Stimulated activated CD4-positive, alpha-beta T cell treated with anti-CD3 and anti-CD28 coated beads, Interleukin-2, amount 100 ng/mL, for 4 hours (primary cell): ENCODE measurements at regions not wholly inside any gene's neighbourhood (a gene's known extent, or its start where the extent isn't known, plus 50 kb on each side); places are given as distances from the start of the nearest gene placed in this dataset.

ENCODE experiments used
- DNase-seq: peaks from one replicate; pipeline ENCODE4 v3.0.0-alpha.2; 2020; ENCODE audit warnings: low read depth

DNA sequence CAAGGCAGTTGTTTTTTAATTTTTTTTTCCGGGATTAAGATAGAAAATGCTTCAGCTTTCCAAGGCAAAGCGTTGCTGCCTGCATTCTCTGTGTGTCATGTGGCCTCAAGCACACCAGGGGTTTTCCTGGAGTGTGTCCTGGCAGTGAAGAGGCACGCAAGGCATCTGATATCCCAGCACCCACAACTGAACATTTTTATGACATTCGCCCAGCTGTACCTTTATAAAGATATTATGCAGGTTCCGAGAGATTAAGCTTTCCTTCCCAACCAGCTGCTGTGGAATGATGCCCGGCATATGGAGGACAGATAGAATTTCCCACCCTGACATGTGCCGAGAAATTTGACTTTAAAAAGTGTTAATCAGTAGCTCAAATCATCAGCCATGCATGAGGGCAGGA is 205.6 kb downstream of the GADD45G start:
- DNase-seq = no peak

DNA sequence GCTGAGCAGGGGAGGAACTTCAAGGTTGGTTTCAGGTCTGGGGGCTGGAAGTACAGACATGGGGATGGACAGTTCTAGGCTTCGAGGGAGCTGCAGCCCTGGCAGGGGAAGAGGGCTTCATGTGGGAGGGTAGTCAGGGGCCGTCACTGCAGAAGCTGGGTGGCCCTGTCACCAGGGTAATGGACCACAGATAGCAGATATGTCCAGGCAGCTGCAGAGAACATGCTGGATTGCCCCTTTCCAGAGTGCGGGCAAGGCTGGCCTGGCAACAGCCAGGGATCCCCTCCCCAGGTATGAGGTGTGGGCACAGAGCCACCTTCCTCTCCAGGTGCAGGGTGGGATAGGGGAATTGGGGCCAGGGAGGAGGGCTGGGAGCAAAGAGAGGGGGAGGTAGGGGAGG is 206.5 kb downstream of the GADD45G start:
- DNase-seq = no peak

DNA sequence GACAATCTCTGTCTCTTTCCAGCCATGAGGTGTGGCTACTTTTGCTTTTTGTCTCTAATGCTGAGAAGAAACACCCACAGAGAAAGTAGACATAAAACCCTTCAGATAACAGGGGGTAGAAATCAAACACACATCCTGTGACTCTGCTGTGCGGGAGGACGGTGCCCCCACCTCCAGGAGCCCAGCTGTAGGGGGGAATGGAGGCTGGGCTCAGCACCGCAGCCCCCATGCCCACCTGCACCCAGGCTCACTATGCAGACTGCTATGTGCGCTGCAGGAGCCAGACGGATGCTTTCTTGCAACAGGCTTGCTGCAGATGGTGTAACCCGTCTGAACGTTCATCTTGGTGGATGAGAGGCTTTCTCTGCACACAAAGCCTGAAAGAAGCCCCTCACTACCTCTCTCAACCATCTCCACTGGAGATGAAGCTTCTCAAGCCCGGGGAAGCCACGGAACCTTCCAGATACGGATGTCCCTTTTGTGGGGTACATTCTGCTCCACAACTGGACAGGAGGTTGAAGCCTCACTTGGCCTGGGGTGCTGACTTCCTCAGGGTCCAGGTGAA is 207.2 kb downstream of the GADD45G start:
- DNase-seq = no peak

DNA sequence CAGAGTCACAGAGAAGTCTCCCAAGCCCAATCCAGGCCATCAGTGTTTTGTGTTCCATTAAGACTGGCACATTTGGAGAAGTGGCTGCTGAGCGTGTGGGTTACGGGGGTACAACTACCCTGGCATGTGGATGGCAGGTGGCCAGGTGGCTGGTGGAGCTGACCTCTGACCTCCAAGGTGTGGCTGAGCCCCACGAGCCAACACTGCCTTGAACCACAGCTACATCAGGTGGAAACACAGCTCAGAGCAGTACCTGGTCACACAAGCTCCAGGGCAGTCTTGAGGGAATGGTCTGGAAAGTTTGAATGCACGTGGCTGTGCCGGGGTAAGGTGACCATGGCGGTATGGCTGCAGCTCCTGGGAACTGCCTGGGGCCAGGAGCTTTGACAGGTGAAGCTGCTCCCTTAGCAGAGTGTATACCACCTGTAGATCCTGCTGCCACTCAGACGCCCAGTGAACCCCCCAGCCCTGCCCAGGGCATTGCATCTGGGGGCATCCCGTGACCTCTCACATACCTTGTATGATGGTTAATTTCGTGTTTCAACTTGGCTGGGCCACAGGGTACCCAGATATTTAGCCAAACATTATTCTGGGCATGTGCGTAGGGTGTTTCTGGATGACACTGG is 207.9 kb downstream of the GADD45G start:
- DNase-seq = no peak

DNA sequence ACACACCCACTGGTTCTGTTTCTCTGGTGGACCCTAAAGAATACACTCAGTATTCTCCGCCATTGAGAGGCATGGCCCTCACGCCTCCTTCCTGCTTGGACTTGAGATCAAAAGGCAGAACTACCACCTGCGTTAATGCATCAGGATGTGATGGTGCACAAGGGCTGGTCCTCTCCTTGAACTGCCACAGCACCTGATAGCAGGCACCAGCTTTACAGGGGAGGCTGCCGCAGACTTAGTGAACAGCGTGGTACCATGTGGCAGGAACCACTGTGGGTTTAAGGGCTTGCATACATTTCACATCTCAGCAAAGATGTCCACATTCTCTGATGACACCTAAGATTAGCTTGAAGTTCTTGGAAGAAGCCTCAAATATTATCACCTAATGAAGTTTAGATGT is 208.7 kb downstream of the GADD45G start:
- DNase-seq = no peak

DNA sequence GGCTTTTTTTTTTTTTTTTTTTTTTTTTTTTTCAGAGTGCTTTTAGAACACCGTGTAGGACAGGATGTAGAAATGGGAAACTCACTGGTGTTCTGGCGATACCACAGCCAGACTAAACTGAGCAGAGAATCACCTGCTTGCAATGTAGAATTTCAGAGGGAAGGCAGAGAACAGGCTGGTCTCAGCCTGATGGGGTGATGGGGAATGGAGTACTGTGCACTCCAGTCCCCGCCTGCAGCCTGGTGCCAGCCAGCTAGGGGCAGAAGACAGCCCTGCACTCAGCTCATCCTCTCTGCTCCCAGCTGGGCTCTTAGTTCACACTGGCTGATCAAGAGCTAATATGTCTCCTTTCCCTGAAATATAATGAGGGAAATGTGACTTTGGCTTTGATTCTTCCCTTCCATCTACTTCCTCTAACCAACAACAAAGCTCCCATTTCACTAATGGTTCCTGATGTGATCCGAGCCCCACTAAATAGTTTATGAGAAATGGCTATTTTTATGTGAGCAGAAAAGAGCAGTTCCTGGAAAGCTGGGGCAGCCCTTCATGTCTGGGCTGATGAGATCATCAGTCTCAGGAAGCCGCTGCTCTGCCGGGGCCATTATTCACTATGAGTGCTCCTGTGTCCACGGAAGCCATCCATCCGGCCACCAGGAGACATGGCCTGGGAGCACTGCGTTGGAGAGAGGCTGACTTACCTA is 209.7 kb downstream of the GADD45G start:
- DNase-seq = no peak

DNA sequence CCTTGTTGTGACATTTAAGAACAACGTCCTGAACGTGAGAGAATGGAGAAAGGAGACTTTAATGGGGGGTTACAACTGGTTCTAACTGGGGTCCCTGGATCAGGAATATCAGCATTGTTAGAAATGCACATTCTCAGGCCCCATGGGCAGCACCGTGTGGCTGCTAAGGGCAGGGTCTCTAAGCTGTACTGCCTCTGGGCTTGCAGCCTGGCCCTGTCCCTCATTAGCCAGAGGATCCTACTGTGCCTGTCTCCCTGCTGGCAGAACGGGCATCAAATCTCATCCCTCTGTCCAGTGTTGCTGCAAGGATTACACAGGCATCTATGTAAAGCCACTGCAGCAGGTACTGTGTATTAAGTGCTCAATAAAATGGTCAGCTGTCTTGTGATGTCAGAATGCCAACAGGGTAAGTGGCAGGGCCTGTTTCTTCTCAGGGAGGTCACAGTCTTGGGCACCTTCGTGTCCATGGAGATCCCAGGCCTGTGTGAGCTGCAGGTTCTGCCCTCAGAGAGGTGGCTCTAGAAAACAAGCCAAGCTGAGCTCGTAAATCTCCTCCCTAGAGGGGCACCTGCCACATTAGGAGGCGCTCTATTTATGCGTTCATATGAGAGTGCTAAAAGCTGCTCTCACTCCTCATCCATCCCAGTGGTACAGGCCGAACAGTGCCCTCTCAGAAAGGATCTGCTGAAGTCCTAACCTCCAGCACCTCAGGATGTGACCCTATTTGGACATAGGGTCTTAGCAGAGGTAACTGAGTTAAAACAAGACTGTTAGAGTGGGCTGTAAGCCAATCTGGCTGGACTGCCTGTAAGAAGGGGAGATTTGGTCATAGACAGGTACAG is 210.5 kb downstream of the GADD45G start:
- DNase-seq = no peak

DNA sequence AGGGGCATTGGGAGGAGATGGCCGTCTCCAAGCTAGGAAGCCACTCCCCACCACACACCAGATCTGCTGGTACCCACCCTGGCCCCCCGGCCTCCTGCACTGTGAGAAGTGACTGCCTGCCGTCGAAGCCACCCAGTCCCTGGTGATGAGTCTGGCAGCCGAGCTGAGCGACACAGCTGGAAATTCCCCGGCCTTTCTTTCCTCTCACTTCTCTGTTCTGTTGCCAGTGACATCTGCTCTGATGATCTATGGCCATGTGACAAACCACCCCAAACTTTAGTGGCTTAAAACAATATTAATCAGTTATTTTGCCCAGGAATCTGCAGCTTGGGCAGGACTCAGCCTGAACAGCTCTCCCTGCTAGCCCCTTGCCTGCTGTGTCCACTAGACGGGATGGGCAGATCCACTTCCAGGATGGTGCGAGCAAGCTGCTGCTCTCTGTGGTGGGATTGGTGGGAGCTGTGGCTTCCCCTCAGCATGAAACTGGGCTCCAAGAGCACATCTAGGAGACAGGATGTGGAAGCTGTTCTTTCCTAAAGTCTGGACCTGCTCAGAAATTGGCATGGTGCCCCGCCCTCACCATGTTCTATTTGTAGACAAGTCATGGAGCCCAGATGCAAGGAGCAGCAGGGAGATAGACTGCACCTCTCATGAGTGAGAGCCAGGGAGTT is 211.2 kb downstream of the GADD45G start:
- no peak for DNase-seq

DNA sequence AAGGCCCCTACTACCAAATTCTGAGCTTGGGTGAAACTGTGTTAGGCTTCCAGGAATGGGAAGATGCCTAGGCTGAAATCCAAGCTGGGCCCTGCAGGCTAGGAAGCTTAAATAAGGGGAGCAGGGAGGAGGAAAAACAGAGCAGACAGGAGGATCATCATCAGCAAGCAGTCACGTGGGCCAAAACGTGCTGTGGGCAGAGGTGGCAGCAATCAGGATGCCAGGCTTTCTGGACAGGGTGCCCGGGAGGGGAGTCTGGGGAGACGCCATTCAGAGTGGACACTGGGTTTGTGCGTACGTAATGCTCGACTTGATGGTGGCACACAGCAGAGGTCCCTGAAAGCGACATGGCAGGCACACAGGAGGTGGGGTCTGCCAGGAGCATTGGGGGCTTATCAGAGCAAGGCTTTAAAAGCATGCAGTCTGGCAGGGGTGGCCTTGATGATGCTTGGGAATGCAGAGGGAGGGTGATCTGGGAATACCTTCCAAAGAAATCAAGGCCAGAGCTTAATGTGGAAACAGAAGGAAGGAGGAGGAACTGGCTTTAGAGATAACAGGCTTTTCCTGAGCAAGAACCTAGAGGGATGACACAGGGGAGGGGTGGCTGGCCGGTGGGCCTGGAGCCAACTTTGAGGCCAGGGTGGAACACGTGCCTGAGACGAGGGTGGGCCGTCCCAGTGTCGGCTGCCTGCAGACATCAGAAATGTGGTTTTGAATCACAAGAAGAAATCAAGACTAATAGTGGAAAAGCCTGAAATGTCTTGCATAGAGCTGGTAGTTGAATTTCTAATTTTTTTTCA is 212.5 kb downstream of the GADD45G start:
- DNase-seq = no peak

DNA sequence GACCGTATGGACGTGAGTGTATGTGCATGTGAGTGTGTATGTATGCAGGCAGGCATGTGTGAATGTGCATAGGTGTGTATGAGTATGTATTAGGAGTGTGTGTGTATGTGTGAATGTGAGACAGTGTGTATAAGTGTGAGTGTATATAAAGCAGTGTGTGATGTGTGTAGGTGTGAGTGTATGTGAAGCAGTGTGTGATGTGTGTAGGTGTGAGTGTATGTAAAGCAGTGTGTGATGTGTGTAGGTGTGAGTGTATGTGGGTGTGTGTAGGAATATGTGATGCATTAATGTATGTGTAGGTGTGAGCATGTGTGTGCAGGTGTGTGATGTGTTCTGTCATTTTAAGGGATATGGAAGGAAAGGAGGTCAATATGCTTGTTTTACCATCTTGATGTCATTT is 215.5 kb downstream of the GADD45G start:
- no peak for DNase-seq

DNA sequence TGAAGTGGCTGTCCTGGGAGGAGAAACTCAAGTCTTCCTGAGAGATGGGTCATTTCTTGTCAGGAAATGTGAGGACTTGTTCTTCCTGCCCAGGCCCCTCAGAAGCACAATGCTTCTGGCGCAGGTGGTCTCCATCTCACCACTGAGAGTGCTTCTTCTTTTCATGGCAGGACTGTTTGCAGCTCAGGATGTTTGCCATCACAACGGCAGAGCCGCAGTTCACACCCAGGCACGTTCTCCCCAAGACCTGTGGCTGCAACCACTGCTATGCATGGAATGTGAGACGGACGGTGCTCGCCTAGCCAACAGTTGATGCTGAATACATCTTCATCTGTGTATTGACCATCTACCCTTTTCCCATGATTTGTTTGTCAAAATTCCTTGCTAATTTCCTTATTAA is 216.3 kb downstream of the GADD45G start:
- no peak for DNase-seq

DNA sequence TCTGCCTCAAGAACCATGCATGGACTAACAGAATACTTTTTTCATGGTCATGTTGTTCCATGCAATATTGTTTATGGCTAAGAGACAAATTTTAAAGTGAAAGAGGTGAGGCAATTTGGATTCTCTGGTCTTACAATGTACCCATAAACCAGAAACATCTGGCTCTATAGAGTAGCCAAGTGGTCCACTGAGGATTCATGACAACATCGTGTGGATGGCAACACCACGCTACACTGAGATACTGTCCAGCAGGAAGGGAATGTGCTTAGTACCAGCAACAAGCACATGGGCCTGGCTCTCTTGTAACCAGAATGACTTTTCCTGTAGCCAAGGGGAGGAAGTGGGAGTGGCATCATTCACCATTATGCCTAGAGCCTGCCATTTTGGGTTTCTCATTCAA is 218.2 kb downstream of the GADD45G start:
- no peak for DNase-seq

DNA sequence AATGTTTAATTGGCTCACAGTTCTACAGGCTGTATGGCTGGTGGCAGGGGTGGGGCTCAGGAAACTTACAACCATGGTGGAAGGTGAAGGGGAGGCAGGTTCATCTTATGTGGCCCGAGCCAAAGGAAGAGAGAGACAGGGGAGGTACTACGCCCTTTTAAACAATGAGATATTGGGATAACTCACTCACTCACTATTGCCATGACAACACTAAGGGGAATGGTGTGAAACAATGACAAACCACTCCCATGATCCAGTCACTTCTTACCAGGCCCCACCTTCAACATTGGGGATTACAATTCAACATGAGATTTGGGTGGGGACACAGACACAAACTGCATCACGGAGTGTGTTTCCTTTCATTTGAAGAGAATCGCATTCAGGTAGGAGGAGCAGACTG is 220.9 kb downstream of the GADD45G start:
- no peak for DNase-seq

DNA sequence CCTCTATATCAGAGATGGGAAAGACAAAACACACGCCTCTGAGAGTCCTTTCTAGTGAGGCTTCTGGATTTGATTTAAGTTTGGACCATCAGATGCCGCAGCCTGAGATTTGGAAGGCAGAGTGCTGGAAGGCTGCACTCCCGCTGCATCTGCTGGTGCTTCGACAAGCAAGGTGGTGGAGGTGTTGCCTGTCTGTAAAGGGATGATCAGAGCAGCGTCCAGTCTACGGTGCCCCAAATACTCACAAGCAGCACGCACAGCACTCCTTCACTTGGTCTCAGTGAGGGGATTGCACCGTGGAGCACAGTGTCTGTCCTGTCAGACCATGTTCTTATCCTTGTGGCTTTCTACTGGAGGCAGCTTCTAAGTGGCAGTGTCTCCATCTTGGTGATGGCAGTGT is 221.4 kb downstream of the GADD45G start:
- DNase-seq = no peak

DNA sequence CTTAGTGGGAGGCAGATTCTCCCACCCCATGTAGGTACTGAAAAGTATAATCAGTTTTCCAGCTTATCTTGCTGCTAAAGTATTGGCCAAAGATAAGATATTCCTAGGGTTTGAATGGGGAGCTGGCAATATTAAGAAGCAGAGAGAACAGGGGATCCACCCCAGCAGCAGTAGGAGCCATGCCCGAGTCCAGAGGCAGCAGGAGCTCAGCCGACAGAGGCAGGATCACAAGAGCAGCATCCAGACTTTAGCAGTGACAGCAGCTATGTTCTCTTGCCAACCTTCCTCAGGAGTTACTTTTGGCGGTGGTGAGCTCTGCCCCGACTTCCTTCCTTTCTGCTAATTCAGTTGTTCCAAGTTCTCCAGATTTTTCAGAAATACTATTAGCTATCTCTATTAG is 224.5 kb downstream of the GADD45G start:
- no peak for DNase-seq

DNA sequence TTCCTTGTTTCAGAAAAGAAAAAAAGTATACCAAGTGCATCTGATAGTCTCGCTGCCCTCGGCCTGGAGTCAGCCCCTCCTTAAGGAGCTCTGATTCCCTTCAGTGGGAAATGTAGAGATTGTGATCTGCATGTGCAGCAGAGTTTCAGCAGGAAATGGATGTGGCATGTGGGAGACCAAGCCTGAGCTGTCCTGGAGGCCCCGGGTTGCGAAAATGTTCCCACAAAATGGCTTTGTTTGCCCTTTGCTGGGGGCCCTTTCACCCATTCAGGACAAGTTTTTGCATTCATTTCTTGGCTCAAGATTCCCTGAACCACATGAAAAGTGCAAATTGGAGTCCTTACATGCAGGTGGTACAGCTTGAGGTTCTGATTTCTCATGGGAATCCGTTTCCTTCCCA is 230.9 kb downstream of the GADD45G start:
- DNase-seq = no peak

DNA sequence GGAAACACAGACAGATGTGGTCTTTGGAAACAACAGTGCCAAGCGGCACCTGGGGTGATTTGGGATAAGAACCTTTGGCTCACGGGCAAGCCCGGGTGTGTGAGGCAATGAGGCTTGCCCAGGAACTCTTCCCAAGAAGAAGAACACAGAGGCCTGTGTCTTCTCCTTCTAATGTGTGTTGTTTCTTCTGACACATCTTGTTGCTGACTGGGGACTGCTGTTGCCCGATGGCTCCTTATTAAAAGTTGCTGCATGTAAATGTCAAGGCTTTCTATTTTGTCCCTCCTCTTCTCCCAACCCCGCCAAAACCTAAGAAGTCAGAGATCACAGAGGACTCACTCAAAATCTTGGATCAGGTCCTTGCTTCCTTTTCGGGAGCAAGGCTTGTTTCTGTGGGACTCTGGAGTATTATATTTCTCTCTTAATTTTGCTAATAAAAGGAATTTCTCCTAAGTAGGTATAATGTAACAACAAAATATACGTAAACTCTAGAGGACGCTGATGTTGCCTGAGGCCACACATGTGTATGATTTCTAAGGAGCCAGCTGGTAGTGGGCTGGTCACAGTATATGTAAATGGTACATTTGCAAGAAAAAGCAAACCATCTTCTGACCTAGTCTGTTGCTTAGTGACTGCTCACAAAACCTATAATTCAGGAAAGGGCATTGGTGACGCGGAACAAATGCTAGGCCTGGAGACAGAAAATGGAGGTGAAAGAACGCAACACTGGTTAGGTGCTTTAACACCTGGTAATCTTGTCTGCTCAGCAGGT is 232.5 kb downstream of the GADD45G start:
- DNase-seq = no peak

DNA sequence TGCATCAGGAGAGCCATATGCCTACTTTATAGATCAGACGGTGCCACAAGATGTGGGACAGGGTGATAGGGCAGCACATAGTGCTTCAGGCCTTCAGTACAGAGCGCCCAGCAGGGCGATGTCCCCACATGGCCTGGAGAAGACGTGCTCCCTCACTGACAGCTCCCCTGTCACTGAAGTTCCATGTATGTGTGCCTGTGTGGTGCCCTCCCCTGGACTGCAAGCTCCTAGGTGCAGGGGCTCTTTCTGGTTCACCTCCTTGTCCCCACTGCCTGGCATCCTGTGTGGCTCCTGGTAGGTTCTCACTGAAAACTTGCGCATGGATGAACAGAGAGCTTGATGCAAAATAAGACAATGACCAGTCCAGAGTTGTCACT is 233.1 kb downstream of the GADD45G start:
- no peak for DNase-seq

DNA sequence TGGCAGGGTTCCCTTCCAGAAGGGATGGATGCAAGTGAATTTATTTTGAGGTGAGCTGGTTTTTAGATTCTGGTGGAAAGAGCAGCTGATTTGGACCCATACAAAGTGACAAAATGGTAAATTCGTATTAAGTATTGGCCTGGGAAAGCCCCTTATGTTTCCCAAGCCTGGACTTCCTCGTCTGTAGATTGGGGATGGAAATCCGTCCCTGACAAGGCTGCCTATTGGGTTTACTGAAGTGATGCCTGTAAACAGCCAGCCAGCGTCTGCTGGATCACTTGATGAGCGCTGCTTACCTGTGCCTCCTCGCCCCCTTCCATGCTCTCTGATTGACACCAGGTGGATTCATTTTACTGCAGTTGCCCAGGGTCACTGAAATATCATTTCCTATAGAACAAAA is 233.8 kb downstream of the GADD45G start:
- DNase-seq = no peak

DNA sequence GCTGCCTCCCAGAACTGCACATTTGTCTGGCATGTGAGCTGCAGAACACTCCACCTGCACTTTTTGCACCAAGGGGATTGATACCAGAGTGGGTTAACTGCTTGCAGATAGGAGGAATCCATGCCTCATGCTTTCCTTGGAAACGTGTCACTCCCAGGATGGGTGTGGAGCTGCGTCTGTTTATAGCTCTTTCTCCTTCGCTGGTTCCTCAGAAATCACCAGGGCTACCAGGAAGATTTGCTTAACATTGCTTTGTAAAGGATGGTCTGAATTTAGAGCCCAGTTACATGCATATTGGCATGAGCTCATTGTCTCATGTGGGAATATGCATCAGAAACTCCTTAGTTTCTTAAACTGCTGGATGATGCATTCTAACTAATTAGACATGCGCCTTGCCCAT is 234.6 kb downstream of the GADD45G start:
- DNase-seq = no peak

DNA sequence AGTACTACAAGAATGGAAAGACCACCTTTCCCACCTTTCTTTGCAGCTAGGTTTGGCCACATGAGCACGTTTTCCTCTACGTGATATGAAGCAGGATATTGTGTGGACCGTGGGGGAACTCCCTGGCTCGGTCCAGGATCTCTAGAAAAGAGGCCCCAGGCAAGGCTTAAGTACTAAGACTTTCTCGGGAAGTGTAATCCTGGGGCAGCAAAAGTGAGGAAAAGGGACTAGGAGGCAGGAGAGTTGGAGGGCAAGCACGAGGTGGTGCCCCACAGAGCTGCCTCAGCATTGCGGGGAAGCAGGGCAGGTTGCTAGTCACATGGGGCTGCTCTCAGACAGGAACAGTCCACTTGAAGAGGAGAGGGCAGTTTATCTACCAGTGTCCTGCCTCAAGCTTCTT is 235.1 kb downstream of the GADD45G start:
- no peak for DNase-seq
